H9 (cell line): ENCODE measurements at regions not wholly inside any gene's neighbourhood (a gene's known extent, or its start where the extent isn't known, plus 50 kb on each side); places are given as distances from the start of the nearest gene placed in this dataset.

Experiments used
- DNase-seq: peaks from one replicate; pipeline ENCODE4 v3.0.0-alpha.2; 2017
- H2AFZ ChIP-seq: one replicate; pipeline ENCODE4 v1.6.1; 2013; ENCODE audit warnings: mild to moderate bottlenecking, low read length, control low read depth, moderate library complexity
- H2AK5ac ChIP-seq: 2 replicates; pipeline ENCODE4 v1.6.1; 2013; ENCODE audit warnings: low read length, control low read depth, mixed read lengths; ENCODE audit not compliant: insufficient read length
- H2BK120ac ChIP-seq: one replicate; pipeline ENCODE4 v1.6.1; 2013; ENCODE audit warnings: low read depth, mild to moderate bottlenecking, low read length, control low read depth, inconsistent platforms; ENCODE audit not compliant: poor library complexity, severe bottlenecking
- H2BK12ac ChIP-seq: 2 replicates; pipeline ENCODE4 v1.6.1; 2013; ENCODE audit warnings: low read length, control low read depth, mixed read lengths, low read depth; ENCODE audit not compliant: insufficient read length
- H2BK15ac ChIP-seq: 2 replicates; pipeline ENCODE4 v1.6.1; 2013; ENCODE audit warnings: low read depth, low read length, control low read depth
- H2BK20ac ChIP-seq: one replicate; pipeline ENCODE4 v1.6.1; 2013; ENCODE audit warnings: low read depth, mild to moderate bottlenecking, low read length, control low read depth, inconsistent platforms; ENCODE audit not compliant: poor library complexity, severe bottlenecking
- H2BK5ac ChIP-seq: 2 replicates; pipeline ENCODE4 v1.6.1; 2013; ENCODE audit warnings: low read length, control low read depth, mixed read lengths; ENCODE audit not compliant: insufficient read length
- H3K14ac ChIP-seq: 2 replicates; pipeline ENCODE4 v1.6.1; 2013; ENCODE audit warnings: low read length, control low read depth; ENCODE audit not compliant: insufficient read depth
- H3K18ac ChIP-seq: 2 replicates; pipeline ENCODE4 v1.6.1; 2013; ENCODE audit warnings: low read depth, mild to moderate bottlenecking, mixed read lengths, low read length, control low read depth; ENCODE audit not compliant: insufficient read length
- H3K23ac ChIP-seq: 2 replicates; pipeline ENCODE4 v1.6.1; 2013; ENCODE audit warnings: low read length, control low read depth, mixed read lengths, low read depth; ENCODE audit not compliant: insufficient read length
- H3K23me2 ChIP-seq: 2 replicates; pipeline ENCODE4 v1.6.1; 2013; ENCODE audit warnings: low read depth, mild to moderate bottlenecking, mixed read lengths, low read length, control low read depth; ENCODE audit not compliant: insufficient read length, poor library complexity, severe bottlenecking
- H3K27ac ChIP-seq: 2 replicates; pipeline ENCODE4 v1.5.1; 2013; ENCODE audit warnings: low read length, control low read depth, mixed read lengths, low read depth; ENCODE audit not compliant: insufficient read length
- H3K27me3 ChIP-seq: 2 replicates; pipeline ENCODE4 v1.6.1; 2013; ENCODE audit warnings: low read length, control low read depth, inconsistent platforms; ENCODE audit not compliant: insufficient read depth
- H3K4ac ChIP-seq: 2 replicates; pipeline ENCODE4 v1.6.1; 2013; ENCODE audit warnings: low read depth, mild to moderate bottlenecking, control low read depth, inconsistent platforms, low read length, moderate library complexity
- H3K4me1 ChIP-seq: 2 replicates; pipeline ENCODE4 v1.6.1; 2013; ENCODE audit warnings: low read length, control low read depth, inconsistent platforms; ENCODE audit not compliant: insufficient read depth
- H3K4me2 ChIP-seq: 2 replicates; pipeline ENCODE4 v1.6.1; 2013; ENCODE audit warnings: low read length, control low read depth, mixed read lengths; ENCODE audit not compliant: insufficient read length, insufficient read depth
- H3K56ac ChIP-seq: 2 replicates; pipeline ENCODE4 v1.6.1; 2013; ENCODE audit warnings: low read depth, mild to moderate bottlenecking, mixed read lengths, low read length, control low read depth; ENCODE audit not compliant: insufficient read length
- H3K79me1 ChIP-seq: 2 replicates; pipeline ENCODE4 v1.6.1; 2013; ENCODE audit warnings: low read depth, mild to moderate bottlenecking, moderate library complexity, low read length, control low read depth, inconsistent platforms; ENCODE audit not compliant: insufficient read depth, poor library complexity, severe bottlenecking
- H3K79me2 ChIP-seq: 2 replicates; pipeline ENCODE4 v1.6.1; 2013; ENCODE audit warnings: low read length, control low read depth, inconsistent platforms; ENCODE audit not compliant: insufficient read depth
- H3K9ac ChIP-seq: 2 replicates; pipeline ENCODE4 v1.6.1; 2013; ENCODE audit warnings: low read length, control low read depth, mixed read lengths; ENCODE audit not compliant: insufficient read length; ENCODE audit errors: extremely low read depth
- H3K9me3 ChIP-seq: one replicate; pipeline ENCODE4 v1.6.1; 2013; ENCODE audit warnings: low read depth, low read length, inconsistent platforms; ENCODE audit not compliant: control insufficient read depth
- H3T11ph ChIP-seq: one replicate; pipeline ENCODE4 v1.6.1; 2013; ENCODE audit warnings: mild to moderate bottlenecking, low read length, control low read depth, inconsistent platforms
- H4K20me1 ChIP-seq: one replicate; pipeline ENCODE4 v1.6.1; 2013; ENCODE audit not compliant: control insufficient read depth, insufficient read length, insufficient read depth
- H4K5ac ChIP-seq: 2 replicates; pipeline ENCODE4 v1.6.1; 2013; ENCODE audit warnings: low read depth, mild to moderate bottlenecking, mixed read lengths, low read length, control low read depth; ENCODE audit not compliant: insufficient read length
- H4K8ac ChIP-seq: replicated peaks from 2 replicates; pipeline ENCODE4 v1.6.1; 2013; ENCODE audit warnings: low read length, control low read depth, mixed read lengths, low read depth; ENCODE audit not compliant: insufficient read length
- H4K91ac ChIP-seq: 2 replicates; pipeline ENCODE4 v1.6.1; 2013; ENCODE audit warnings: low read depth, mild to moderate bottlenecking, moderate library complexity, mixed read lengths, low read length, control low read depth; ENCODE audit not compliant: insufficient read length
- H3K27ac Mint-ChIP-seq, 3 experiments: 2 replicates in 2 of 3; 3 replicates in 1 of 3; pipeline ENCODE4 v1.8.0; 2020 to 2021; ENCODE audit warnings: mixed read lengths in 3 of 3, mild to moderate bottlenecking in 1 of 3, moderate library complexity in 1 of 3
- H3K27me3 Mint-ChIP-seq: 2 replicates; pipeline ENCODE4 v1.8.0; 2021; ENCODE audit warnings: low read depth, mild to moderate bottlenecking, moderate library complexity, mixed read lengths
- H3K36me3 Mint-ChIP-seq, 3 experiments: 2 replicates in 2 of 3; 3 replicates in 1 of 3; pipeline ENCODE4 v1.8.0; 2020 to 2021; ENCODE audit warnings: low read depth in 3 of 3, mixed read lengths in 3 of 3; ENCODE audit not compliant: insufficient read depth in 1 of 3
- H3K4me1 Mint-ChIP-seq, 2 experiments: 2 replicates each; pipeline ENCODE4 v1.8.0; 2020; ENCODE audit warnings: mixed read lengths in 2 of 2
- H3K4me3 Mint-ChIP-seq, 2 experiments: 2 replicates in 1 of 2; 3 replicates in 1 of 2; pipeline ENCODE4 v1.8.0; 2020 to 2021; ENCODE audit warnings: mild to moderate bottlenecking in 2 of 2, mixed read lengths in 2 of 2, moderate library complexity in 1 of 2
- H3K9me3 Mint-ChIP-seq, 2 experiments: 2 replicates in 1 of 2; 3 replicates in 1 of 2; pipeline ENCODE4 v1.8.0; 2020; ENCODE audit warnings: mild to moderate bottlenecking in 2 of 2, mixed read lengths in 2 of 2, moderate library complexity in 1 of 2
- WGBS: extraction: QIAGEN DNeasy Blood & Tissue Kit; methylation state at CpG from one replicate; pipeline ENCODE4 v1.1.7; 2013; ENCODE audit warnings: missing lambda C conversion rate, low lambda C conversion rate, mixed read lengths; ENCODE audit not compliant: insufficient read length; ENCODE audit errors: extremely low coverage; 5-methylcytosine and 5-hydroxymethylcytosine counted together
- TF ChIP-seq, protein P1 (sequence below): fragments of 200-600 bp; sonication (generic); conservative IDR thresholded peaks from 3 replicates; pipeline ENCODE4 v1.8.0; 2021; ENCODE audit warnings: antibody characterized with exemption, mild to moderate bottlenecking

- H3K27me3 ChIP-seq: no peaks in the 10 kb centered on the region
These were observed 1440.3 kb downstream of the NCAM2 start for GRCh38 chr21:22438428-22439086.

More at GRCh38 chr21:22438428-22439086, 1440.3 kb downstream of the NCAM2 start:
- H3K27ac Mint-ChIP-seq: no peak overlapping the region
- no peaks in the 10 kb centered on the region for H3K79me2 ChIP-seq
- H4K20me1 ChIP-seq: no peaks in the 10 kb centered on the region
- H3K4me1 ChIP-seq: no peaks in the 10 kb centered on the region
- no peak for DNase-seq
- no peak overlapping the region for H3K4me2 ChIP-seq
- H3T11ph ChIP-seq: no peak overlapping the region
- H3K36me3 Mint-ChIP-seq: no peaks in the 10 kb centered on the region
- H3K23me2 ChIP-seq: no peaks in the 10 kb centered on the region
- H3K9me3 ChIP-seq: no peaks in the 10 kb centered on the region
- WGBS: no CpG with 5 or more reads among the region's 8 CpGs
- H4K8ac ChIP-seq: no peak overlapping the region
- H3K4me1 Mint-ChIP-seq: no peaks in the 10 kb centered on the region
- no peak overlapping the region for H3K4ac ChIP-seq
- H3K4me3 Mint-ChIP-seq: no peak overlapping the region
- TF ChIP-seq, protein P1, sequence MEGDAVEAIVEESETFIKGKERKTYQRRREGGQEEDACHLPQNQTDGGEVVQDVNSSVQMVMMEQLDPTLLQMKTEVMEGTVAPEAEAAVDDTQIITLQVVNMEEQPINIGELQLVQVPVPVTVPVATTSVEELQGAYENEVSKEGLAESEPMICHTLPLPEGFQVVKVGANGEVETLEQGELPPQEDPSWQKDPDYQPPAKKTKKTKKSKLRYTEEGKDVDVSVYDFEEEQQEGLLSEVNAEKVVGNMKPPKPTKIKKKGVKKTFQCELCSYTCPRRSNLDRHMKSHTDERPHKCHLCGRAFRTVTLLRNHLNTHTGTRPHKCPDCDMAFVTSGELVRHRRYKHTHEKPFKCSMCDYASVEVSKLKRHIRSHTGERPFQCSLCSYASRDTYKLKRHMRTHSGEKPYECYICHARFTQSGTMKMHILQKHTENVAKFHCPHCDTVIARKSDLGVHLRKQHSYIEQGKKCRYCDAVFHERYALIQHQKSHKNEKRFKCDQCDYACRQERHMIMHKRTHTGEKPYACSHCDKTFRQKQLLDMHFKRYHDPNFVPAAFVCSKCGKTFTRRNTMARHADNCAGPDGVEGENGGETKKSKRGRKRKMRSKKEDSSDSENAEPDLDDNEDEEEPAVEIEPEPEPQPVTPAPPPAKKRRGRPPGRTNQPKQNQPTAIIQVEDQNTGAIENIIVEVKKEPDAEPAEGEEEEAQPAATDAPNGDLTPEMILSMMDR: no peak; the same call in 2 of the 3 replicates
- no peaks in the 10 kb centered on the region for H3K27me3 Mint-ChIP-seq
- no peaks in the 10 kb centered on the region for H3K79me1 ChIP-seq
- no peak overlapping the region for H2BK15ac ChIP-seq
- no peak overlapping the region for H2AFZ ChIP-seq
- H4K91ac ChIP-seq: no peak overlapping the region
- H3K23ac ChIP-seq: no peak overlapping the region
- H2BK12ac ChIP-seq: no peak overlapping the region
- peaks cover 0 to 3% of the 10 kb centered on the region in 2 experiments; a peak in 2 of 5 replicates for H3K9me3 Mint-ChIP-seq
- H3K27ac ChIP-seq: no peak overlapping the region
- H3K9ac ChIP-seq: no peak overlapping the region
- H3K56ac ChIP-seq: no peak overlapping the region
- H2BK20ac ChIP-seq: no peak overlapping the region
- no peak overlapping the region for H2BK5ac ChIP-seq
- H4K5ac ChIP-seq: no peak overlapping the region
- H2AK5ac ChIP-seq: no peak overlapping the region
- no peak overlapping the region for H3K14ac ChIP-seq
- H3K18ac ChIP-seq: no peak overlapping the region
- H2BK120ac ChIP-seq: no peak overlapping the region
